A549 (cell line): ENCODE measurements at regions not wholly inside any gene's neighbourhood (a gene's known extent, or its start where the extent isn't known, plus 50 kb on each side); places are given as distances from the start of the nearest gene placed in this dataset.
A peak's percentile ranks its signal among the peaks of the same experiment; 100 is the strongest.

ENCODE experiments used
- ATAC-seq, 2 experiments: fragments of 200-7000 bp in 1 of 2; fragments of >200 bp in 1 of 2; cut with Nextera tagmentation in 1 of 2; cut with Tn5 transposase in 1 of 2; 3 replicates each; pipeline versions ENCODE4 v1.8.0 to v1.9.1; 2018 to 2020; ENCODE audit warnings: mild to moderate bottlenecking in 1 of 2, moderate library complexity in 1 of 2
- CTCF ChIA-PET: fragments of 300-600 bp; sonication (Branson Sonifier 250); formaldehyde crosslinking; extraction: SDS; loops from one replicate; lab custom pipeline; 2021; ENCODE audit warnings: antibody characterized with exemption, inconsistent platforms; lab: Yijun Ruan, JAX
- POLR2A ChIA-PET: fragments of 350-600 bp; formaldehyde crosslinking; extraction: SDS; loops from one replicate; lab custom pipeline; 2021; ENCODE audit warnings: antibody characterized with exemption, inconsistent platforms; lab: Yijun Ruan, JAX
- DNase-seq, 2 experiments: peaks; one replicate each; pipeline versions ENCODE4 v3.0.0 to v3.0.0-alpha.2; 2011 to 2016; ENCODE audit warnings: low read depth in 1 of 2, low spot score in 1 of 2
- FAIRE-seq: peaks from 2 replicates; lab custom pipeline; 2011; peaks lifted over from hg19 to GRCh38; lab: Jason Lieb, UNC
- H3K27ac ChIP-seq, 2 experiments: fragments of >200 bp; sonication (Bioruptor Twin); formaldehyde crosslinking; 3 replicates each; pipeline ENCODE4 v1.5.1; 2016 to 2017
- H3K4me1 ChIP-seq: fragments of >200 bp; sonication (Bioruptor Twin); formaldehyde crosslinking; 3 replicates; pipeline ENCODE4 v1.6.1; 2016
- H3K4me2 ChIP-seq: fragments of >200 bp; sonication (Bioruptor Twin); formaldehyde crosslinking; 3 replicates; pipeline ENCODE4 v1.6.1; 2016
- H3K4me3 ChIP-seq: fragments of >200 bp; sonication (Bioruptor Twin); formaldehyde crosslinking; 3 replicates; pipeline ENCODE4 v1.5.1; 2016
- H3K9me3 ChIP-seq: fragments of >200 bp; sonication (Bioruptor Twin); formaldehyde crosslinking; 3 replicates; pipeline ENCODE4 v1.6.1; 2016
- EP300 ChIP-seq, 2 experiments: fragments of >200 bp; sonication (Bioruptor Twin); formaldehyde crosslinking; IDR thresholded peaks; 2 replicates in 1 of 2; 3 replicates in 1 of 2; pipeline ENCODE4 v1.6.1; 2016 to 2017
- HDAC2 ChIP-seq: fragments of 200-600 bp; sonication (generic); IDR thresholded peaks from 2 replicates; pipeline ENCODE4 v1.6.1; 2016
- HEYL ChIP-seq: fragments of 250-450 bp; sonication (Bioruptor Pico); IDR thresholded peaks from 2 replicates; pipeline ENCODE4 v1.8.0; 2021; ENCODE audit warnings: mild to moderate bottlenecking, moderate library complexity
- HOXB5 ChIP-seq: fragments of 250-450 bp; sonication (Bioruptor Pico); IDR thresholded peaks from 2 replicates; pipeline ENCODE4 v1.5.0; 2020; ENCODE audit warnings: mild to moderate bottlenecking, moderate library complexity
- JUN ChIP-seq, 2 experiments: fragments of >200 bp; sonication (Bioruptor Twin); formaldehyde crosslinking; IDR thresholded peaks; 2 replicates in 1 of 2; 3 replicates in 1 of 2; pipeline ENCODE4 v1.6.1; 2016 to 2017
- NFE2L2 ChIP-seq: fragments of 150-350 bp; conservative IDR thresholded peaks from 2 replicates; pipeline ENCODE4 v1.6.1; 2014; ENCODE audit warnings: low read length
- PHF8 ChIP-seq: fragments of 200-600 bp; sonication (generic); IDR thresholded peaks from 2 replicates; pipeline ENCODE4 v1.6.1; 2016; ENCODE audit warnings: low read depth, mild to moderate bottlenecking, antibody characterized with exemption, moderate library complexity, borderline replicate concordance
- POLR2A ChIP-seq: IDR thresholded peaks from 2 replicates; pipeline ENCODE4 v1.6.1; 2012; ENCODE audit warnings: mild to moderate bottlenecking, low read length
- POLR2AphosphoS2 ChIP-seq: conservative IDR thresholded peaks from 2 replicates; pipeline ENCODE4 v1.6.1; 2012; ENCODE audit warnings: low read length, improper control_type of control experiment, inconsistent platforms
- RAD21 ChIP-seq, 2 experiments: fragments of >200 bp in 1 of 2; sonication (Bioruptor Twin) in 1 of 2; formaldehyde crosslinking in 1 of 2; IDR thresholded peaks in 1 of 2; conservative IDR thresholded peaks in 1 of 2; 2 replicates in 1 of 2; 3 replicates in 1 of 2; pipeline ENCODE4 v1.6.1; 2012 to 2018; ENCODE audit warnings: inconsistent platforms in 1 of 2
- RARB ChIP-seq: fragments of 250-450 bp; sonication (Bioruptor Pico); IDR thresholded peaks from 2 replicates; pipeline ENCODE4 v1.8.0; 2021; ENCODE audit warnings: mild to moderate bottlenecking, moderate library complexity
- RCOR1 ChIP-seq: fragments of 150-350 bp; IDR thresholded peaks from 2 replicates; pipeline ENCODE4 v1.6.1; 2014; ENCODE audit warnings: antibody characterized with exemption, low read length, low read depth
- RNF2 ChIP-seq: fragments of 200-600 bp; sonication (generic); IDR thresholded peaks from 2 replicates; pipeline ENCODE4 v1.6.1; 2016; ENCODE audit warnings: low read depth, mild to moderate bottlenecking, antibody characterized with exemption, moderate library complexity, borderline replicate concordance
- SMC3 ChIP-seq: fragments of >200 bp; sonication (Bioruptor Twin); formaldehyde crosslinking; IDR thresholded peaks from 3 replicates; pipeline ENCODE4 v1.6.1; 2018; ENCODE audit warnings: inconsistent platforms
- SREBF2 ChIP-seq: fragments of 450-650 bp; IDR thresholded peaks from 2 replicates; pipeline ENCODE4 v1.6.1; 2014; ENCODE audit warnings: mild to moderate bottlenecking, moderate library complexity
- TFCP2L1 ChIP-seq: fragments of 250-450 bp; sonication (Bioruptor Pico); IDR thresholded peaks from 2 replicates; pipeline ENCODE4 v1.5.0; 2021; ENCODE audit warnings: mild to moderate bottlenecking
- TP53 ChIP-seq: fragments of 250-450 bp; sonication (Bioruptor Pico); IDR thresholded peaks from 2 replicates; pipeline ENCODE4 v1.5.0; 2021; ENCODE audit warnings: mild to moderate bottlenecking, moderate library complexity
- ZC3H11A ChIP-seq: fragments of 450-650 bp; IDR thresholded peaks from 2 replicates; pipeline ENCODE4 v1.6.1; 2014; ENCODE audit warnings: antibody characterized with exemption, mild to moderate bottlenecking
- WGBS: methylation state at CpG from one replicate; pipeline ENCODE4 v1.1.6; 2017; ENCODE audit errors: missing lambda C conversion rate; 5-methylcytosine and 5-hydroxymethylcytosine counted together
- TF ChIP-seq, protein P1 (sequence below): fragments of >200 bp; sonication (Bioruptor Twin); formaldehyde crosslinking; IDR thresholded peaks from 3 replicates; pipeline ENCODE4 v1.6.1; 2016
- TF ChIP-seq, protein P2 (sequence below): fragments of >200 bp; sonication (Bioruptor Twin); formaldehyde crosslinking; IDR thresholded peaks from 3 replicates; pipeline ENCODE4 v1.5.1; 2016
- TF ChIP-seq, protein P3 (sequence below): fragments of 150-350 bp; IDR thresholded peaks from 2 replicates; pipeline ENCODE4 v1.6.1; 2014; ENCODE audit warnings: low read depth, mild to moderate bottlenecking, low read length
- TF ChIP-seq, protein P4 (sequence below): IDR thresholded peaks from 2 replicates; pipeline ENCODE4 v1.6.1; 2012; ENCODE audit warnings: low read depth, borderline replicate concordance
- TF ChIP-seq, protein P5 (sequence below): IDR thresholded peaks from 2 replicates; pipeline ENCODE4 v1.6.1; 2012
- TF ChIP-seq, protein P6 (sequence below): fragments of 250-450 bp; sonication (Bioruptor Pico); IDR thresholded peaks from 2 replicates; pipeline ENCODE4 v1.5.0; 2021; ENCODE audit warnings: mild to moderate bottlenecking, moderate library complexity, borderline replicate concordance

DNA sequence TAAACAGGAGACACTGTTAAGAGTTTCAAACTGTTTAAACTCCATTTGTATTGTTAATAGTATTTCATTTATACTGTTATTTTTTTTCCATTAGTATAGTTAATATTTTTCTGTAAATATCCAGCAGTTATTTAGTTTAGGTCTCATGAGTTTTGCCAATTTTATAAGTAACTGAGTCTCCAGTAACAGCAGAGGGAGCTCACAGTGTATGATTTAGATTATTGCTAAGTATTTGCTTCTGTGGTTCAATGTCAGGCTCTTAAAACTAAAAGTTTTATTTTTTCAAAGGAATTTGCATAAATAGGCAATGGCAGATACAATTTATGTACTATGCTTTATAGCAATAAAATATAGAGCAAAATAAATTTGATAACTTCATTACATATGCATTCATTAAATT lies 209.7 kb downstream of the ATXN7L3B start:
- no peak overlapping the region for H3K4me3 ChIP-seq
- no peaks in the 10 kb centered on the region for H3K9me3 ChIP-seq
- CTCF ChIA-PET, result interaction anchor here (1.4 kb wide), 1 partner anchor 14 kb away, joined by 4 read pairs; no protein-coding TSS in a partner anchor
- H3K4me1 ChIP-seq, result no peaks in the 10 kb centered on the region
- no peak overlapping the region for H3K4me2 ChIP-seq
- peak in 1 of 2 experiments; percentile 33 for DNase-seq
- H3K27ac ChIP-seq, result no peak overlapping the region
- ATAC-seq, result no peak
- no peak for TF ChIP-seq HOXB5 (CRISPR knock-in tag)
- no peak for TF ChIP-seq SREBF2
- TF ChIP-seq, protein P1, sequence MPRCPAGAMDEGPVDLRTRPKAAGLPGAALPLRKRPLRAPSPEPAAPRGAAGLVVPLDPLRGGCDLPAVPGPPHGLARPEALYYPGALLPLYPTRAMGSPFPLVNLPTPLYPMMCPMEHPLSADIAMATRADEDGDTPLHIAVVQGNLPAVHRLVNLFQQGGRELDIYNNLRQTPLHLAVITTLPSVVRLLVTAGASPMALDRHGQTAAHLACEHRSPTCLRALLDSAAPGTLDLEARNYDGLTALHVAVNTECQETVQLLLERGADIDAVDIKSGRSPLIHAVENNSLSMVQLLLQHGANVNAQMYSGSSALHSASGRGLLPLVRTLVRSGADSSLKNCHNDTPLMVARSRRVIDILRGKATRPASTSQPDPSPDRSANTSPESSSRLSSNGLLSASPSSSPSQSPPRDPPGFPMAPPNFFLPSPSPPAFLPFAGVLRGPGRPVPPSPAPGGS, result no peak
- TF ChIP-seq RARB (CRISPR knock-in tag), result no peak
- TF ChIP-seq, protein P2, sequence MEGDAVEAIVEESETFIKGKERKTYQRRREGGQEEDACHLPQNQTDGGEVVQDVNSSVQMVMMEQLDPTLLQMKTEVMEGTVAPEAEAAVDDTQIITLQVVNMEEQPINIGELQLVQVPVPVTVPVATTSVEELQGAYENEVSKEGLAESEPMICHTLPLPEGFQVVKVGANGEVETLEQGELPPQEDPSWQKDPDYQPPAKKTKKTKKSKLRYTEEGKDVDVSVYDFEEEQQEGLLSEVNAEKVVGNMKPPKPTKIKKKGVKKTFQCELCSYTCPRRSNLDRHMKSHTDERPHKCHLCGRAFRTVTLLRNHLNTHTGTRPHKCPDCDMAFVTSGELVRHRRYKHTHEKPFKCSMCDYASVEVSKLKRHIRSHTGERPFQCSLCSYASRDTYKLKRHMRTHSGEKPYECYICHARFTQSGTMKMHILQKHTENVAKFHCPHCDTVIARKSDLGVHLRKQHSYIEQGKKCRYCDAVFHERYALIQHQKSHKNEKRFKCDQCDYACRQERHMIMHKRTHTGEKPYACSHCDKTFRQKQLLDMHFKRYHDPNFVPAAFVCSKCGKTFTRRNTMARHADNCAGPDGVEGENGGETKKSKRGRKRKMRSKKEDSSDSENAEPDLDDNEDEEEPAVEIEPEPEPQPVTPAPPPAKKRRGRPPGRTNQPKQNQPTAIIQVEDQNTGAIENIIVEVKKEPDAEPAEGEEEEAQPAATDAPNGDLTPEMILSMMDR, result peak; percentile 35; the same call in 2 of the 3 replicates
- TF ChIP-seq, protein P3, sequence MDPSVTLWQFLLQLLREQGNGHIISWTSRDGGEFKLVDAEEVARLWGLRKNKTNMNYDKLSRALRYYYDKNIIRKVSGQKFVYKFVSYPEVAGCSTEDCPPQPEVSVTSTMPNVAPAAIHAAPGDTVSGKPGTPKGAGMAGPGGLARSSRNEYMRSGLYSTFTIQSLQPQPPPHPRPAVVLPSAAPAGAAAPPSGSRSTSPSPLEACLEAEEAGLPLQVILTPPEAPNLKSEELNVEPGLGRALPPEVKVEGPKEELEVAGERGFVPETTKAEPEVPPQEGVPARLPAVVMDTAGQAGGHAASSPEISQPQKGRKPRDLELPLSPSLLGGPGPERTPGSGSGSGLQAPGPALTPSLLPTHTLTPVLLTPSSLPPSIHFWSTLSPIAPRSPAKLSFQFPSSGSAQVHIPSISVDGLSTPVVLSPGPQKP, result no peak
- no peak for TF ChIP-seq NFE2L2
- TF ChIP-seq RAD21 (conservative IDR thresholded peaks at IDR 0.05 in 1 of 2, IDR thresholded peaks at IDR 0.05 in 1 of 2), result peak; percentile 45 to 57
- no peak for TF ChIP-seq EP300 (IDR thresholded peaks at IDR 0.05)
- TF ChIP-seq HDAC2, result no peak
- no peak for TF ChIP-seq POLR2AphosphoS2
- peak; percentile 47; the same call in 2 of the 3 replicates for TF ChIP-seq SMC3
- no peak for TF ChIP-seq TFCP2L1
- no peak for TF ChIP-seq RNF2
- TF ChIP-seq, protein P4, sequence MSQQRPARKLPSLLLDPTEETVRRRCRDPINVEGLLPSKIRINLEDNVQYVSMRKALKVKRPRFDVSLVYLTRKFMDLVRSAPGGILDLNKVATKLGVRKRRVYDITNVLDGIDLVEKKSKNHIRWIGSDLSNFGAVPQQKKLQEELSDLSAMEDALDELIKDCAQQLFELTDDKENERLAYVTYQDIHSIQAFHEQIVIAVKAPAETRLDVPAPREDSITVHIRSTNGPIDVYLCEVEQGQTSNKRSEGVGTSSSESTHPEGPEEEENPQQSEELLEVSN, result no peak
- TF ChIP-seq, all 56 proteins: peak for 3
- POLR2A ChIA-PET, result no interaction called here
- FAIRE-seq, result no peak

DNA sequence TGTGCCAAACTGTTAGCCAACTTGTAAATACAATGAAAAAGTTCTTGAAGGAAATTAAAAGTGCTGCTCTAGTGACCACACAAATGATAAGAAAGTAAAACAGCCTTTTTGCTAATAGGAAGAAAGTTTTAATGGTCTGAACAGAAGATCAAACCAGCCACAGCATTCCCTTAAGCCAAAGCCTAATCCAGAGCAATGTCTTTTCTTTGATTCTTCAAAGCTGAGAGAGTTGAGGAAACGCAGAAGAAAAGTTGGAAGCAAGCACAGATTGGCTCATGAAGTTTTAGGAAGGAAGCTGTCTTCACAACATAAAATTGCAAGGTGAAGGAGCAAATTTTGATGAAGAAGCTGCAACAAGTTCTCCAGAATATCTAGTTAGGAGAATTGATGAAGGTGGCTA lies 213.8 kb downstream of the ATXN7L3B start:
- no peak for FAIRE-seq

More for the DNA sequence above, 213.8 kb downstream of the ATXN7L3B start:
- H3K4me2 ChIP-seq, result no peak overlapping the region
- H3K4me1 ChIP-seq, result no peaks in the 10 kb centered on the region
- WGBS, result 42% methylated on average over 1 of the region's 1 CpG
- H3K27ac ChIP-seq, result no peak overlapping the region
- no peaks in the 10 kb centered on the region for H3K9me3 ChIP-seq
- ATAC-seq (no peak), DNase-seq (no peak)
- TF ChIP-seq RCOR1 (no peak), RNF2 (no peak), TP53 (CRISPR knock-in tag) (no peak), JUN (IDR thresholded peaks at IDR 0.05) (no peak), POLR2A (no peak), PHF8 (no peak), ZC3H11A (no peak), RAD21 (conservative IDR thresholded peaks at IDR 0.05 in 1 of 2, IDR thresholded peaks at IDR 0.05 in 1 of 2) (no peak), HEYL (no peak), RARB (CRISPR knock-in tag) (no peak), NFE2L2 (no peak)
- TF ChIP-seq, protein P5, sequence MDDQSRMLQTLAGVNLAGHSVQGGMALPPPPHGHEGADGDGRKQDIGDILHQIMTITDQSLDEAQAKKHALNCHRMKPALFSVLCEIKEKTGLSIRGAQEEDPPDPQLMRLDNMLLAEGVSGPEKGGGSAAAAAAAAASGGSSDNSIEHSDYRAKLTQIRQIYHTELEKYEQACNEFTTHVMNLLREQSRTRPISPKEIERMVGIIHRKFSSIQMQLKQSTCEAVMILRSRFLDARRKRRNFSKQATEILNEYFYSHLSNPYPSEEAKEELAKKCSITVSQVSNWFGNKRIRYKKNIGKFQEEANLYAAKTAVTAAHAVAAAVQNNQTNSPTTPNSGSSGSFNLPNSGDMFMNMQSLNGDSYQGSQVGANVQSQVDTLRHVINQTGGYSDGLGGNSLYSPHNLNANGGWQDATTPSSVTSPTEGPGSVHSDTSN, result no peak
- TF ChIP-seq, protein P6, sequence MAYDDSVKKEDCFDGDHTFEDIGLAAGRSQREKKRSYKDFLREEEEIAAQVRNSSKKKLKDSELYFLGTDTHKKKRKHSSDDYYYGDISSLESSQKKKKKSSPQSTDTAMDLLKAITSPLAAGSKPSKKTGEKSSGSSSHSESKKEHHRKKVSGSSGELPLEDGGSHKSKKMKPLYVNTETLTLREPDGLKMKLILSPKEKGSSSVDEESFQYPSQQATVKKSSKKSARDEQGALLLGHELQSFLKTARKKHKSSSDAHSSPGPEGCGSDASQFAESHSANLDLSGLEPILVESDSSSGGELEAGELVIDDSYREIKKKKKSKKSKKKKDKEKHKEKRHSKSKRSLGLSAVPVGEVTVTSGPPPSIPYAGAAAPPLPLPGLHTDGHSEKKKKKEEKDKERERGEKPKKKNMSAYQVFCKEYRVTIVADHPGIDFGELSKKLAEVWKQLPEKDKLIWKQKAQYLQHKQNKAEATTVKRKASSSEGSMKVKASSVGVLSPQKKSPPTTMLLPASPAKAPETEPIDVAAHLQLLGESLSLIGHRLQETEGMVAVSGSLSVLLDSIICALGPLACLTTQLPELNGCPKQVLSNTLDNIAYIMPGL (CRISPR knock-in tag), result no peak
- H3K4me3 ChIP-seq, result no peak overlapping the region
- ChIA-PET CTCF (interaction anchor here (0.5 kb wide), 1 partner anchor 650 kb away, joined by 3 read pairs; no protein-coding TSS in a partner anchor), POLR2A (no interaction called here)
